ENCODE measurements at regions not wholly inside any gene's neighbourhood (a gene's known extent, or its start where the extent isn't known, plus 50 kb on each side); places are given as distances from the start of the nearest gene placed in this dataset.

GRCh38 chr14:22403296-22403695, 185.7 kb downstream of the DAD1 start (continued):
- no peak for TF ChIP-seq RNF2 (IDR thresholded peaks at IDR 0.05; ENCODE audit: borderline replicate concordance, low read depth)
- no peak for TF ChIP-seq POLR2AphosphoS2 (conservative IDR thresholded peaks at IDR 0.05; ENCODE audit: low read length)
- TF ChIP-seq MAZ (IDR thresholded peaks at IDR 0.05; ENCODE audit: borderline replicate concordance, low read depth, low read length), result no peak
- TF ChIP-seq HOXB5 (CRISPR knock-in tag; IDR thresholded peaks at IDR 0.05), result no peak
- no peak for TF ChIP-seq BCL3 (IDR thresholded peaks at IDR 0.05)
- TF ChIP-seq KDM1A (IDR thresholded peaks at IDR 0.05; ENCODE audit: low read depth), result no peak

GRCh38 chr14:22400655-22401259, 188.3 kb downstream of the DAD1 start:
- FAIRE-seq (no peak), DNase-seq (ENCODE audit: low read depth in 1 of 2, low spot score in 1 of 2) (no peak), ATAC-seq (no peak)
- H3K9me3 ChIP-seq, result 0 out of 3 replicates have a peak, but pooled peaks cover 4% of the 10 kb centered on the region
- ChIA-PET POLR2A (no interaction called here), CTCF (interaction anchor here (0.9 to 2.8 kb wide), 8 partner anchors 9 to 169 kb away, joined by 3 to 10 read pairs (median 3); no protein-coding TSS in a partner anchor)
- no peak for TF ChIP-seq HEYL (CRISPR knock-in tag; IDR thresholded peaks at IDR 0.05)
- TF ChIP-seq SREBF2 (IDR thresholded peaks at IDR 0.05), result no peak
- TF ChIP-seq NPAS2 (CRISPR knock-in tag; IDR thresholded peaks at IDR 0.05; ENCODE audit: borderline replicate concordance), result no peak
- no peak for TF ChIP-seq PHF8 (IDR thresholded peaks at IDR 0.05; ENCODE audit: borderline replicate concordance, low read depth)
- H3K4me3 ChIP-seq, result no peak overlapping the region
- no peak overlapping the region for H3K27ac ChIP-seq
- H3K4me1 ChIP-seq, result no peaks in the 10 kb centered on the region
- WGBS (ENCODE audit: missing lambda C conversion rate), result 13% methylated on average over 3 of the region's 3 CpGs
- no peak overlapping the region for H3K4me2 ChIP-seq

- DNase-seq (ENCODE audit: low read depth in 1 of 2, low spot score in 1 of 2), result no peak
- no peak for ATAC-seq
- POLR2A ChIA-PET, result no interaction called here
- Histone ChIP-seq H3K4me3 (no peak overlapping the region), H3K4me2 (no peak overlapping the region), H3K27ac (no peak overlapping the region), H3K4me1 (no peaks in the 10 kb centered on the region), H3K9me3 (no peaks in the 10 kb centered on the region)
- WGBS (ENCODE audit: missing lambda C conversion rate), result 43% methylated on average over 2 of the region's 2 CpGs
- CTCF ChIA-PET, result interaction anchor here (0.9 to 2.8 kb wide), 9 partner anchors 8 to 254 kb away, joined by 3 to 10 read pairs (median 3); no protein-coding TSS in a partner anchor
- FAIRE-seq, result no peak
- TF ChIP-seq KDM5A (IDR thresholded peaks at IDR 0.05), result no peak
- TF ChIP-seq CBX8 (IDR thresholded peaks at IDR 0.05), result no peak
- no peak for TF ChIP-seq ESRRA (IDR thresholded peaks at IDR 0.05; ENCODE audit: borderline replicate concordance, low read length)
- no peak for TF ChIP-seq ZFP36 (IDR thresholded peaks at IDR 0.05; ENCODE audit: borderline replicate concordance, partially characterized antibody)
- TF ChIP-seq FOXS1 (CRISPR knock-in tag; IDR thresholded peaks at IDR 0.05), result no peak
- TF ChIP-seq MAFK (IDR thresholded peaks at IDR 0.05; ENCODE audit: partially characterized antibody), result no peak
- no peak for TF ChIP-seq CTCF (IDR thresholded peaks at IDR 0.05)
- no peak for TF ChIP-seq RAD21 (conservative IDR thresholded peaks at IDR 0.05 in 1 of 2, IDR thresholded peaks at IDR 0.05 in 1 of 2)
- no peak for TF ChIP-seq MAX (IDR thresholded peaks at IDR 0.05)
These were observed 189.2 kb downstream of the DAD1 start for GRCh38 chr14:22399776-22400175.
